ENCODE measurements at regions not wholly inside any gene's neighbourhood (a gene's known extent, or its start where the extent isn't known, plus 50 kb on each side); places are given as distances from the start of the nearest gene placed in this dataset.

DNA sequence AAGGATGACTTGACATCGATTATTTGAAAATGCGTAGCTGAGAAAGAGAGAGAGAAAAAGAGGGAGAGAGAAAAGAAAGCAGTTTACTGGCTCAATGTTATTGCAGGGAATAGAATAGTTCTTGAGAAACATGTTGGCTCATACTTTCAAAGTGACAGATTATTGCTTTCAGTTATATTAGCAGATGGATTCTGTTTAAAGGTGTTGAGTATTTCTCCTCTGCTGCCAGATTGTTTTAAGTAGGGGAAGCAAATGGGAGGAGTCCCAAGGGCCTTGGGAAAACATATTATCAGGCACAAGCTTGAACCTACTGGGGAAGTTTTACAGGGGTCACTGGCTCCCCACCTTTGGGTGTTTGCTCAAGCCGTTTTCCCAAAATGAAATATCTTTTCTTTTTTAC lies 203.8 kb upstream of the SRRM4 start:
- Histone ChIP-seq H3K4me3 (no peak overlapping the region), H3K27ac (no peak overlapping the region), H3K36me3 (no peaks in the 10 kb centered on the region), H3K27me3 (no peaks in the 10 kb centered on the region), H3K4me1 (ENCODE audit: insufficient read depth) (no peaks in the 10 kb centered on the region), H3K9me3 (peaks cover 0 to 8% of the 10 kb centered on the region in 2 donors)
- intact Hi-C loops (cut with DNase I) = no loop called here
- no peak for DNase-seq
- 65 to 70% (median 65%) methylated on average over 3 of the region's 3 CpGs for WGBS, 3 donors
- TF ChIP-seq, protein P1, sequence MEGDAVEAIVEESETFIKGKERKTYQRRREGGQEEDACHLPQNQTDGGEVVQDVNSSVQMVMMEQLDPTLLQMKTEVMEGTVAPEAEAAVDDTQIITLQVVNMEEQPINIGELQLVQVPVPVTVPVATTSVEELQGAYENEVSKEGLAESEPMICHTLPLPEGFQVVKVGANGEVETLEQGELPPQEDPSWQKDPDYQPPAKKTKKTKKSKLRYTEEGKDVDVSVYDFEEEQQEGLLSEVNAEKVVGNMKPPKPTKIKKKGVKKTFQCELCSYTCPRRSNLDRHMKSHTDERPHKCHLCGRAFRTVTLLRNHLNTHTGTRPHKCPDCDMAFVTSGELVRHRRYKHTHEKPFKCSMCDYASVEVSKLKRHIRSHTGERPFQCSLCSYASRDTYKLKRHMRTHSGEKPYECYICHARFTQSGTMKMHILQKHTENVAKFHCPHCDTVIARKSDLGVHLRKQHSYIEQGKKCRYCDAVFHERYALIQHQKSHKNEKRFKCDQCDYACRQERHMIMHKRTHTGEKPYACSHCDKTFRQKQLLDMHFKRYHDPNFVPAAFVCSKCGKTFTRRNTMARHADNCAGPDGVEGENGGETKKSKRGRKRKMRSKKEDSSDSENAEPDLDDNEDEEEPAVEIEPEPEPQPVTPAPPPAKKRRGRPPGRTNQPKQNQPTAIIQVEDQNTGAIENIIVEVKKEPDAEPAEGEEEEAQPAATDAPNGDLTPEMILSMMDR (IDR thresholded peaks at IDR 0.05) = no peak
- no peak for TF ChIP-seq EP300 (IDR thresholded peaks at IDR 0.05)
- no peak for TF ChIP-seq POLR2A (IDR thresholded peaks at IDR 0.05)

DNA sequence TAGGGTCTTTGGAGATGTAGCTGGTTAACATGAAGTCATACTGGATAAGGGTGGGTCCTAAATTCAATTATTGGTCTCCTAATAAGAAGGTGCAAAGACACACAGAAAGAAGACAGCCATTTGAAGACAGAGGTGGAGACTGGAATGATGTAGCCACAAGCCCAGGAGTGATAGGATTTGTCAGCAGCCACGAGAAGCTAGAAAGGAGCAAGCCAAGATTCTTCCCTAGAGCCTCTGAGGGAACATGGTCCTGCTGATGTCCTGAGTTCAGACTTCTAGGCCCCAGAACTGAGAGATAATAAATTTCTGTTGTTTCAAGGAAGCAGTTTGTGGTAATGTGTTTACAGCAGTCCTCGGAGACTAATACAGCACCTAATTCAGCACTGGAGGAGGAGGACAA lies 203.3 kb upstream of the SRRM4 start:
- peaks cover 0 to 2% of the 10 kb centered on the region in 2 donors for H3K9me3 ChIP-seq
- H3K27me3 ChIP-seq = no peaks in the 10 kb centered on the region
- H3K4me3 ChIP-seq = no peak overlapping the region
- no peaks in the 10 kb centered on the region for H3K4me1 ChIP-seq (ENCODE audit: insufficient read depth)
- intact Hi-C loops (cut with DNase I) = no loop called here
- TF ChIP-seq EP300 (IDR thresholded peaks at IDR 0.05) (no peak), POLR2A (IDR thresholded peaks at IDR 0.05) (no peak)
- TF ChIP-seq, protein P1 (IDR thresholded peaks at IDR 0.05) = no peak
- H3K27ac ChIP-seq = no peak overlapping the region
- no peak for DNase-seq
- 64 to 82% (median 64%) methylated on average over 2 of the region's 2 CpGs for WGBS, 3 donors
- H3K36me3 ChIP-seq = no peaks in the 10 kb centered on the region

DNA sequence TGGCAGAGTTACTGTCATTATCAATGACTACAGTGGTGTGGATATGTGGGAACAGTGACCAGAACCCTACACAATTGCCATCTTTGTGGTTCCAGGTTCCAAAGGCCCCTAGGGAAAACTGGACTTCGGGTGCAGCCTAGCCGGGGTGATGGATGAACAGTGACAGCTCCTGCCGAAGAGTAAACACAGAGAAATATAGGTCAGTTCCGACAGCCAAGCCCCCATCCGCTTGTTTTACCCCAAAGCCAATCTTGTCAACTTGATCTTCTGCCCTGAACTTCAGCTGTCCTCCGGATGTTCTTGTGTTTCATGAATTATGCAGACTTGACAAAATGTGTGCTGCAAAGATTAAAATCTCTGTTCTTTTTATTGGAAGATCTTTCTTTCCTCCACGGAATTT lies 200.4 kb upstream of the SRRM4 start:
- Histone ChIP-seq H3K27ac (no peak overlapping the region), H3K36me3 (no peaks in the 10 kb centered on the region), H3K4me3 (no peak overlapping the region), H3K9me3 (no peaks in the 10 kb centered on the region), H3K27me3 (no peaks in the 10 kb centered on the region), H3K4me1 (ENCODE audit: insufficient read depth) (no peaks in the 10 kb centered on the region)
- DNase-seq = no peak
- WGBS, 3 donors = 36 to 47% (median 46%) methylated on average over 7 of the region's 7 CpGs
- intact Hi-C loops (cut with DNase I) = no loop called here
- no peak for TF ChIP-seq POLR2A (IDR thresholded peaks at IDR 0.05)
- no peak for TF ChIP-seq EP300 (IDR thresholded peaks at IDR 0.05)
- TF ChIP-seq, protein P1 (IDR thresholded peaks at IDR 0.05) = no peak

DNA sequence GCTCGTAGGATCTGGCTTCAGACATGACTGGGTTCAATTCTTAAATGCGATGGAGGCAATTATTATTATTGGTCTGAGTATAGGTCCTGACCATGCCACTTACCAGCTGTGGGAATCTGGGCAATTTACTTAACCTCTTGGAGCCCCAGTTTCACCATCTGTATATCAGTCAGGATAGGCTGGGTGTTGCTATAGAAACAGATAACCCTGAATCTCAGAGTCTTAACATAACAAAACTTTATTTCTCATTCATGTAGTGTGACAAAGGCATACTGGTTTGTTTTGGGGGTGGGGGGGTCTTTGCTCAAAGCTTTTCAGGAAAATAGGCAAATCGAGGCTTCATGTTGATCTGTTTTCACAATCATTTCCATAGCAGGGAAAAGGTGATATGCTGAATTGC lies 199.6 kb upstream of the SRRM4 start:
- intact Hi-C loops (cut with DNase I) = no loop called here
- TF ChIP-seq EP300 (IDR thresholded peaks at IDR 0.05) (no peak), POLR2A (IDR thresholded peaks at IDR 0.05) (no peak)
- TF ChIP-seq, protein P1 (IDR thresholded peaks at IDR 0.05) = no peak
- Histone ChIP-seq H3K4me1 (ENCODE audit: insufficient read depth) (no peaks in the 10 kb centered on the region), H3K27me3 (no peaks in the 10 kb centered on the region), H3K27ac (no peak overlapping the region), H3K36me3 (no peaks in the 10 kb centered on the region), H3K4me3 (no peak overlapping the region), H3K9me3 (no peaks in the 10 kb centered on the region)
- DNase-seq = no peak
- 65 to 68% (median 66%) methylated on average over 3 of the region's 3 CpGs for WGBS, 3 donors

DNA sequence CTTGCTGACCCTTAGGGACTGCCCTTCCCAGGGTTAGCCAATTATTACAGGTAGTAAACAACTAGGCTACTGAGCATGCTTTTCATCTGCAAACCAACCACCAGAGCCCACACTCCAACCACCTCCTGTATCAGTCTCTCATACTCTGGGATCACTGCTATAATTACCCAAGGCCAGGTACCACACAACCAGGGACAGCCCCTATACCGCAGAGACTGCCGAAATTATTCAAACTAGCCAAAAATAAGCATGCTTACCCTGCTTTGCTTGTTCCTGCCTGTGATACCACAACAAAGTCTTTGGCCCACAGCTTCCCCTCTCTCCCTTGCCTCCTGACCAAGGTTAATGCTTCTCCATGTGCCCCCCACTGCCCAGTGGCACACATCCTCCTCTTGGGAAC lies 197.6 kb upstream of the SRRM4 start:
- Histone ChIP-seq H3K36me3 (no peaks in the 10 kb centered on the region), H3K27me3 (no peaks in the 10 kb centered on the region), H3K27ac (no peak overlapping the region), H3K4me3 (no peak overlapping the region), H3K4me1 (ENCODE audit: insufficient read depth) (no peaks in the 10 kb centered on the region), H3K9me3 (no peaks in the 10 kb centered on the region)
- TF ChIP-seq EP300 (IDR thresholded peaks at IDR 0.05) = no peak
- no peak for TF ChIP-seq POLR2A (IDR thresholded peaks at IDR 0.05)
- TF ChIP-seq, protein P1 (IDR thresholded peaks at IDR 0.05) = no peak
- DNase-seq = no peak
- 76 to 88% (median 88%) methylated on average over 2 of the region's 2 CpGs for WGBS, 3 donors
- intact Hi-C loops (cut with DNase I) = no loop called here
